ENCODE measurements at regions not wholly inside any gene's neighbourhood (a gene's known extent, or its start where the extent isn't known, plus 50 kb on each side); places are given as distances from the start of the nearest gene placed in this dataset.
"Not testable (repeated sequence)": the region's sequence is repeated elsewhere in the genome, so short reads cannot be mapped to it uniquely, and the experiment has no call there.

DNA sequence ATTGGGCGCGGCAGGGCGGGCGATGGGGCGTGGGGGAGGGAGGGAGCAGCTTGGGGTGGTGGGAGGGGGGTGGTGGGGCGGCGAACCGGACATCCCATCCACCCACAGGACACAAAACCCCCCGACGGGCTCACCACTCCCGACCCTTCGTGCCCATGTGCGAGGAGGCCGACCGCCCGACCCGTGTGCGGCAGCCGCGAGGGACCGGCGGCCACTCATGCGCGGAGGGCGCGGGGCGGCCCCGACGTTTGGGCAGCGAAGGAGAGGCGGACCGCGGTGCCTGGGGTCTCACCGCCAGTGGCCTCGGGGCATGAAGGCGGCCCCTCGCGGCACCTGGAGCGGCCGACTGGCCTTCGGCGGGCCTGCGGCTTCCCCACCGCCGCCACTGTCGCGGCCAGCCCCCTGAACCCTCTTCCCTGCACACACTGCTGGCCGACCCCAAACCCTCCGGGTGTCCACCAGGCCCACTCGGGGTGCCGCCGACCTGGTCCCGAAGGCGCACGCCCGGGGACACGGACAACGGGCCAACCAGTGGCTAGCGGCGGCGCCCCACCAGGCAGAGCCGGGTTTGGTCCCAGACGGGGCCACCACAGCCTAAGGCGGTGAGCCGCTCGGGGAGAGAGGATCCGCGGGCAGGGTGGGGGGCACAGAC lies 94.6 kb upstream of the ANKRD30BL start:
- H3K36me3 ChIP-seq (ENCODE audit: insufficient read depth, low read length), result no peaks in the 10 kb centered on the region
- Mint-ChIP-seq H3K4me1 (ENCODE audit: low read depth) (no peaks in the 10 kb centered on the region), H3K36me3 (ENCODE audit: low read depth) (no peaks in the 10 kb centered on the region), H3K27me3 (peaks cover 27% of the 10 kb centered on the region), H3K27ac (no peak overlapping the region), H3K4me3 (no peak overlapping the region), H3K9me3 (no peaks in the 10 kb centered on the region)
- TF ChIP-seq, protein P1, sequence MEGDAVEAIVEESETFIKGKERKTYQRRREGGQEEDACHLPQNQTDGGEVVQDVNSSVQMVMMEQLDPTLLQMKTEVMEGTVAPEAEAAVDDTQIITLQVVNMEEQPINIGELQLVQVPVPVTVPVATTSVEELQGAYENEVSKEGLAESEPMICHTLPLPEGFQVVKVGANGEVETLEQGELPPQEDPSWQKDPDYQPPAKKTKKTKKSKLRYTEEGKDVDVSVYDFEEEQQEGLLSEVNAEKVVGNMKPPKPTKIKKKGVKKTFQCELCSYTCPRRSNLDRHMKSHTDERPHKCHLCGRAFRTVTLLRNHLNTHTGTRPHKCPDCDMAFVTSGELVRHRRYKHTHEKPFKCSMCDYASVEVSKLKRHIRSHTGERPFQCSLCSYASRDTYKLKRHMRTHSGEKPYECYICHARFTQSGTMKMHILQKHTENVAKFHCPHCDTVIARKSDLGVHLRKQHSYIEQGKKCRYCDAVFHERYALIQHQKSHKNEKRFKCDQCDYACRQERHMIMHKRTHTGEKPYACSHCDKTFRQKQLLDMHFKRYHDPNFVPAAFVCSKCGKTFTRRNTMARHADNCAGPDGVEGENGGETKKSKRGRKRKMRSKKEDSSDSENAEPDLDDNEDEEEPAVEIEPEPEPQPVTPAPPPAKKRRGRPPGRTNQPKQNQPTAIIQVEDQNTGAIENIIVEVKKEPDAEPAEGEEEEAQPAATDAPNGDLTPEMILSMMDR (IDR thresholded peaks at IDR 0.05), result no peak
- H3K27me3 ChIP-seq (ENCODE audit: control insufficient read depth in 1 of 2, insufficient read depth in 2 of 2, low read length in 2 of 2), result peaks cover 9 to 10% of the 10 kb centered on the region in 2 experiments
- ChIA-PET POLR2A (no interaction called here), CTCF (no interaction called here)
- H3K9me3 ChIP-seq (ENCODE audit: control insufficient read depth in 1 of 2, insufficient read depth in 1 of 2, low read length in 2 of 2), result peaks cover 0 to 65% of the 10 kb centered on the region in 2 experiments
- no peak for DNase-seq
- H3K4me1 ChIP-seq (ENCODE audit: insufficient read depth, low read length), result no peaks in the 10 kb centered on the region
- no peak overlapping the region for H3K4me3 ChIP-seq (ENCODE audit: low read length)
- ATAC-seq (ENCODE audit: poor library complexity), result no peak
- no peak overlapping the region for H3K27ac ChIP-seq (ENCODE audit: low read depth in 1 of 2, low read length in 2 of 2)
- intact Hi-C loops (cut with DNase I, micrococcal nuclease), result no loop called here

DNA sequence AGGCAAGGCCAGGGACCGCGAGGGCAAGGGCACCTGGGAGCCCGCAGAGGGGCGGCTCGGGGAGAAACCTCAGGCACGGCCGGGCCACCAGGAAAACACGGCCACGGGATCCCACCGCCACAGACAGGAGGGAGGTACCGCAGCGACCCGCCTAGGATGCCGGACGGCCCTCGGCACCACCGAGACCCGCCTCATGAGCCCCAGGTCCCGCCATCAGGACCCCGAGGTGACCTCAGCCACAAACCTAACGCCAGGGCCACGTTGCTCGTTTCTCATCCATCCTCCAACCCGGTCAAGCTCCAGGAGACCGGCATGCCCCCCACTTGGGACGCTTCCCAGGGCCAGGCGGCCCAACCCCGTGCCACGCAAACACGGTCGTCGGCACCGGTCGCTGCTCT lies 95.2 kb upstream of the ANKRD30BL start:
- intact Hi-C loops (cut with DNase I, micrococcal nuclease), result not testable (repeated sequence)

DNA sequence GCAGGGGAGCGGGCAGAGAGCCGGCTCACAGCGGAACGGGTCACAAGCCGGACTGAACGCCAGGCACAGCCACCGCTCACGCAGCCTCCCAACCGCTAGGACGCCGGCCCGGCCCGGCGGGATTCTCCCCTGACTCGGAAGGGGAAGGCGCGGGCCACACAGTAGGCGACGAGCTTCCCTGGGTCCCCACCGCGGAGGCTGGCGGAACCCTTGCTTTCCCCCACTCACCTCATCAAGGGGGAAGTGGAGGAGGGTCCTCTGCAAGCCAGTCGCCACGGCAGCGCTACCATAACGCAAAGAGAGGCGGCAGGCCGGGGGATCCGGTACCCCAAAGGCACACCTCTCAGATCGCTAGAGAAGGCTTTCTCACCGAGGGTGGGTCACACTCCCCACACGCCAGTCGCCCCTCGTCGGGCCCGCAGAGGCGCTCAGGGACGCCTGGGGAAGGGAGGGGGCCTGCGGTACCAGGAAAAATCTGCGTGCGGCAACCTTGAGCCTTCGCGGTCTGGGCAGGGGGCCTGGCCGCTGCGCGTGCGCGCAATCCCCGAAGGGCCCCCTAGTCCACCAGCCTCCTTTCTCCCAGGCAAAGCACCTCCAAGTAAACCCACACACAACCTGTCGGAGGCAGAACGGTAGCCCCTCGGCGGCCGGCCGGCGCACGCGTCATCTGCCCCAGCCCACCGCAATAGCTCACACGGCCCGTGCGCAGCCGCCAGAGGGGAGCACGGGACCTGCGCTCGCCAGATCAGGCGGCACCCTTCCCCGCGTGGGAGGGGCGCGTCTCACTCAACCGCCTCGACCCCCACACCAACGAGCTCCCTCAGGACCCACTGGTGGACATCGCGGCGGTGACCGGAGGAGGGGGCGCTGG lies 95.8 kb upstream of the ANKRD30BL start:
- H3K4me1 ChIP-seq (ENCODE audit: insufficient read depth, low read length); H3K4me3 Mint-ChIP-seq; ATAC-seq (ENCODE audit: poor library complexity); H3K36me3 Mint-ChIP-seq (ENCODE audit: low read depth); intact Hi-C loops (cut with DNase I, micrococcal nuclease); POLR2A ChIA-PET; H3K4me3 ChIP-seq (ENCODE audit: low read length); H3K36me3 ChIP-seq (ENCODE audit: insufficient read depth, low read length); CTCF ChIA-PET; H3K9me3 Mint-ChIP-seq; H3K27ac Mint-ChIP-seq; DNase-seq; H3K4me1 Mint-ChIP-seq (ENCODE audit: low read depth); H3K27ac ChIP-seq (ENCODE audit: low read depth in 1 of 2, low read length in 2 of 2): not testable (repeated sequence)
- H3K27me3 ChIP-seq (ENCODE audit: control insufficient read depth in 1 of 2, insufficient read depth in 2 of 2, low read length in 2 of 2), result peaks cover 9 to 10% of the 10 kb centered on the region in 2 experiments
- H3K9me3 ChIP-seq (ENCODE audit: control insufficient read depth in 1 of 2, insufficient read depth in 1 of 2, low read length in 2 of 2), result peaks cover 0 to 59% of the 10 kb centered on the region in 2 experiments
- peaks cover 27% of the 10 kb centered on the region for H3K27me3 Mint-ChIP-seq

More for the DNA sequence above, 95.2 kb upstream of the ANKRD30BL start:
- H3K27ac Mint-ChIP-seq; H3K27ac ChIP-seq (ENCODE audit: low read depth in 1 of 2, low read length in 2 of 2); H3K4me1 ChIP-seq (ENCODE audit: insufficient read depth, low read length); H3K4me1 Mint-ChIP-seq (ENCODE audit: low read depth); ATAC-seq (ENCODE audit: poor library complexity); H3K9me3 Mint-ChIP-seq; DNase-seq; CTCF ChIA-PET; H3K4me3 ChIP-seq (ENCODE audit: low read length); H3K36me3 ChIP-seq (ENCODE audit: insufficient read depth, low read length); POLR2A ChIA-PET; H3K36me3 Mint-ChIP-seq (ENCODE audit: low read depth); H3K4me3 Mint-ChIP-seq: not testable (repeated sequence)
- peaks cover 27% of the 10 kb centered on the region for H3K27me3 Mint-ChIP-seq
- Histone ChIP-seq H3K27me3 (ENCODE audit: control insufficient read depth in 1 of 2, insufficient read depth in 2 of 2, low read length in 2 of 2) (peaks cover 9 to 10% of the 10 kb centered on the region in 2 experiments), H3K9me3 (ENCODE audit: control insufficient read depth in 1 of 2, insufficient read depth in 1 of 2, low read length in 2 of 2) (peaks cover 0 to 65% of the 10 kb centered on the region in 2 experiments)

DNA sequence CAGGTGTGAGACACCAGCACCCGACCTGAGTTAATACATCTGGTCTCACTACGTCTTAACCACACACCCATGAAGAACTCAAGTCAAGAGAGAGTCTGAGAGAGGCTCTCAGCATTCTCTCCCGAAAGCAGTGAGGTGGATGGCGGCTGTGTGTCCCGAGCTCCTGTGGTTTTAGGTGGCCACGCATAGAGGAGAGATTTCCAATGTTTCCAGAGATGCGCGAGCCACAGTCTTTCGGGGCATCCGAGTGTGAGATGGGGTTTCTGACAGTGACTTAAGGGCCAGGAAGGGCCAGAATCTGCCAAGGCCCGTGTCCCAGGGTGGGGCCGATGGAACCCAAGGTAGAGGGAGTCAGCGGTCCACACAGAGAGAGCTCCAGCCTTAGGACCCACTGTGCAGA lies 97.5 kb upstream of the ANKRD30BL start:
- H3K36me3 Mint-ChIP-seq (ENCODE audit: low read depth); H3K4me1 Mint-ChIP-seq (ENCODE audit: low read depth); ATAC-seq (ENCODE audit: poor library complexity); intact Hi-C loops (cut with DNase I, micrococcal nuclease); H3K4me3 Mint-ChIP-seq; H3K27ac ChIP-seq (ENCODE audit: low read depth in 1 of 2, low read length in 2 of 2); H3K9me3 Mint-ChIP-seq; DNase-seq; H3K36me3 ChIP-seq (ENCODE audit: insufficient read depth, low read length); H3K4me3 ChIP-seq (ENCODE audit: low read length); H3K27ac Mint-ChIP-seq; H3K4me1 ChIP-seq (ENCODE audit: insufficient read depth, low read length); POLR2A ChIA-PET; CTCF ChIA-PET: not testable (repeated sequence)
- Histone ChIP-seq H3K9me3 (ENCODE audit: control insufficient read depth in 1 of 2, insufficient read depth in 1 of 2, low read length in 2 of 2) (peaks cover 0 to 42% of the 10 kb centered on the region in 2 experiments), H3K27me3 (ENCODE audit: control insufficient read depth in 1 of 2, insufficient read depth in 2 of 2, low read length in 2 of 2) (peaks cover 9 to 10% of the 10 kb centered on the region in 2 experiments)
- peaks cover 33% of the 10 kb centered on the region for H3K27me3 Mint-ChIP-seq

DNA sequence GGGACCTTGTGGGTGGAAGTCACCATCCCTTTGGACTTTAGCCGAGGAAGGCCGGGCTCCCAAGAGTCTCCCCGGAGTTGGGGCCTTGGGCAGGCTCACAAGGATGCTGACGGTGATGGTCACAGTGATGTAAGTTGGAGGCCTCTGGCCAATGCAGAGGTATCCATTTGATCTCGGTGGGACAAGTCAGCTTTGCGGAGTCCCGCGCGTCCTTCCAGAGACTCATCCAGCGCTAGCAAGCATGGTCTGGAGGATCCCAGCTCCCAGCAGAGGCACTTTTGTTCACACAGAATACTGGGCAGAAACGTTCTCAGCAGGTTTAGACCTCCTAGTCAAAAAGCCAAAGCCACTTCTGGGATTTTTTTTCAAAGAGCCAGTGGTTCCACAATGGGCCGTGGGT lies 103.8 kb upstream of the ANKRD30BL start:
- H3K4me1 Mint-ChIP-seq (ENCODE audit: low read depth); H3K9me3 Mint-ChIP-seq; H3K27ac Mint-ChIP-seq; H3K27ac ChIP-seq (ENCODE audit: low read depth in 1 of 2, low read length in 2 of 2); H3K36me3 ChIP-seq (ENCODE audit: insufficient read depth, low read length); H3K36me3 Mint-ChIP-seq (ENCODE audit: low read depth); POLR2A ChIA-PET; DNase-seq; H3K4me3 Mint-ChIP-seq; H3K4me3 ChIP-seq (ENCODE audit: low read length); H3K27me3 Mint-ChIP-seq; ATAC-seq (ENCODE audit: poor library complexity); CTCF ChIA-PET: not testable (repeated sequence)
- Histone ChIP-seq H3K4me1 (ENCODE audit: insufficient read depth, low read length) (peaks cover 14% of the 10 kb centered on the region), H3K9me3 (ENCODE audit: control insufficient read depth in 1 of 2, insufficient read depth in 1 of 2, low read length in 2 of 2) (peaks cover 0 to 10% of the 10 kb centered on the region in 2 experiments), H3K27me3 (ENCODE audit: control insufficient read depth in 1 of 2, insufficient read depth in 2 of 2, low read length in 2 of 2) (peaks cover 0 to 19% of the 10 kb centered on the region in 2 experiments)
- intact Hi-C loops (cut with DNase I, micrococcal nuclease), result loop anchor here in 1 of 2 experiments (5.0 kb wide), 1 partner anchor 1577 kb away; no protein-coding TSS in a partner anchor
